SU-DHL-6 (cell line): ENCODE measurements at regions not wholly inside any gene's neighbourhood (a gene's known extent, or its start where the extent isn't known, plus 50 kb on each side); places are given as distances from the start of the nearest gene placed in this dataset.

ENCODE experiments used
- H2AFZ ChIP-seq: fragments of 200-600 bp; sonication (generic); 2 replicates; pipeline ENCODE4 v1.6.1; 2014; ENCODE audit warnings: low read depth, mild to moderate bottlenecking, moderate library complexity, mixed read lengths, antibody characterized with exemption, low read length; ENCODE audit not compliant: severe bottlenecking
- H3F3A ChIP-seq: fragments of 200-600 bp; shearing (Covaris generic); 2 replicates; pipeline ENCODE4 v1.6.0; 2016; ENCODE audit warnings: antibody characterized with exemption, mild to moderate bottlenecking; ENCODE audit not compliant: insufficient read depth
- H3K27ac ChIP-seq: fragments of 200-600 bp; sonication (generic); 2 replicates; pipeline ENCODE4 v1.5.1; 2016; ENCODE audit warnings: low read depth, mild to moderate bottlenecking, low read length, moderate library complexity, mixed read lengths
- H3K27me3 ChIP-seq: fragments of 200-600 bp; sonication (generic), shearing (Covaris generic); 2 replicates; pipeline ENCODE4 v1.6.0; 2014; ENCODE audit warnings: mild to moderate bottlenecking, low read length
- H3K36me3 ChIP-seq: fragments of 200-600 bp; sonication (generic); 2 replicates; pipeline ENCODE4 v1.6.1; 2014; ENCODE audit warnings: mild to moderate bottlenecking, low read length, mixed read lengths
- H3K4me2 ChIP-seq: fragments of 300-600, 200-600 bp; shearing (Covaris generic), sonication (generic); 2 replicates; pipeline ENCODE4 v1.6.0; 2014; ENCODE audit warnings: low read length, low read depth, mild to moderate bottlenecking; ENCODE audit not compliant: poor library complexity, severe bottlenecking
- H3K4me3 ChIP-seq: fragments of 200-600 bp; sonication (generic); 2 replicates; pipeline ENCODE4 v1.5.1; 2014; ENCODE audit warnings: antibody characterized with exemption, low read length, mild to moderate bottlenecking, mixed read lengths; ENCODE audit not compliant: insufficient read depth, poor library complexity, severe bottlenecking
- H3K79me2 ChIP-seq: fragments of 200-600 bp; sonication (generic); 2 replicates; pipeline ENCODE4 v1.6.1; 2014; ENCODE audit warnings: mild to moderate bottlenecking, low read length, moderate library complexity; ENCODE audit not compliant: insufficient read depth
- H3K9ac ChIP-seq: fragments of 200-600 bp; sonication (generic); 2 replicates; pipeline ENCODE4 v1.7.0; 2014; ENCODE audit warnings: mild to moderate bottlenecking, low read length
- H3K9me2 ChIP-seq: fragments of 200-600 bp; sonication (generic); replicated peaks from 2 replicates; pipeline ENCODE4 v1.6.1; 2014; ENCODE audit warnings: low read length; ENCODE audit not compliant: insufficient read depth
- H3K9me3 ChIP-seq: fragments of 200-600 bp; sonication (generic); 2 replicates; pipeline ENCODE4 v1.6.1; 2014; ENCODE audit warnings: low read length, mixed read lengths; ENCODE audit not compliant: insufficient read depth
- H4K20me1 ChIP-seq: fragments of 200-600 bp; sonication (generic); 2 replicates; pipeline ENCODE4 v1.6.1; 2014; ENCODE audit warnings: low read depth, mild to moderate bottlenecking, antibody characterized with exemption, low read length, moderate library complexity, mixed read lengths
- EZH2phosphoT487 ChIP-seq: fragments of 200-600 bp; sonication (generic), shearing (Covaris generic); conservative IDR thresholded peaks from 2 replicates; pipeline ENCODE4 v1.6.1; 2018; ENCODE audit warnings: mild to moderate bottlenecking, antibody characterized with exemption, low read length, moderate library complexity, mixed read lengths
- TF ChIP-seq, protein P1 (sequence below): fragments of 200-600 bp; sonication (generic); IDR thresholded peaks from one replicate; pipeline ENCODE4 v1.5.1; 2017; ENCODE audit warnings: antibody characterized with exemption, mild to moderate bottlenecking, low read length, moderate library complexity; ENCODE audit not compliant: insufficient read depth, poor library complexity, severe bottlenecking

GRCh38 chr1:99455760-99456159 is 190.2 kb upstream of the PALMD start:
- H3K9ac ChIP-seq: no peak overlapping the region
- TF ChIP-seq EZH2phosphoT487: no peak
- TF ChIP-seq, protein P1, sequence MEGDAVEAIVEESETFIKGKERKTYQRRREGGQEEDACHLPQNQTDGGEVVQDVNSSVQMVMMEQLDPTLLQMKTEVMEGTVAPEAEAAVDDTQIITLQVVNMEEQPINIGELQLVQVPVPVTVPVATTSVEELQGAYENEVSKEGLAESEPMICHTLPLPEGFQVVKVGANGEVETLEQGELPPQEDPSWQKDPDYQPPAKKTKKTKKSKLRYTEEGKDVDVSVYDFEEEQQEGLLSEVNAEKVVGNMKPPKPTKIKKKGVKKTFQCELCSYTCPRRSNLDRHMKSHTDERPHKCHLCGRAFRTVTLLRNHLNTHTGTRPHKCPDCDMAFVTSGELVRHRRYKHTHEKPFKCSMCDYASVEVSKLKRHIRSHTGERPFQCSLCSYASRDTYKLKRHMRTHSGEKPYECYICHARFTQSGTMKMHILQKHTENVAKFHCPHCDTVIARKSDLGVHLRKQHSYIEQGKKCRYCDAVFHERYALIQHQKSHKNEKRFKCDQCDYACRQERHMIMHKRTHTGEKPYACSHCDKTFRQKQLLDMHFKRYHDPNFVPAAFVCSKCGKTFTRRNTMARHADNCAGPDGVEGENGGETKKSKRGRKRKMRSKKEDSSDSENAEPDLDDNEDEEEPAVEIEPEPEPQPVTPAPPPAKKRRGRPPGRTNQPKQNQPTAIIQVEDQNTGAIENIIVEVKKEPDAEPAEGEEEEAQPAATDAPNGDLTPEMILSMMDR: no peak
- no peak overlapping the region for H3K4me3 ChIP-seq
- H3K9me3 ChIP-seq: no peaks in the 10 kb centered on the region
- no peaks in the 10 kb centered on the region for H3K36me3 ChIP-seq
- H3K4me2 ChIP-seq: no peak overlapping the region
- H2AFZ ChIP-seq: no peak overlapping the region
- H3K79me2 ChIP-seq: no peaks in the 10 kb centered on the region
- H4K20me1 ChIP-seq: no peaks in the 10 kb centered on the region
- no peaks in the 10 kb centered on the region for H3K27me3 ChIP-seq
- H3K27ac ChIP-seq: no peak overlapping the region
- no peaks in the 10 kb centered on the region for H3K9me2 ChIP-seq
- no peaks in the 10 kb centered on the region for H3F3A ChIP-seq

DNA sequence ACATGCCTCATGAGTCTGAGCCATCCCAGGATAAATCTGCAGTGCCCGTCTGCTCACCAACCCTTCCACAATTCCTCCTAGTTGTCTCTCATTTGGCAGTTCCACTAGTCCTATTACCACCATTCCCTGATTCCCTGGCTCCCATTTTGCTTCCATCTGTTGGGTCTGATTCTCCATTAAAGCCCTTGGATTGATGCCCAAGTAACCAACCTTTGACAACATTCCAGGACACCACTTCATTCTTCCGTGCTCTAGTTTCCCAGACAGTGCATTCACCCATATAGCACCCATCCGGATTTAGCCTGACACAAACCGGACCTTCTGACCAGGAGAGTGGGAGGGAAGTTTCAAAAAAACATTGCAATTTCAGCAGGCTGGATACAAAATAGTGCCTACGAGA is 189.4 kb upstream of the PALMD start:
- H3K27me3 ChIP-seq: no peaks in the 10 kb centered on the region
- H3K4me3 ChIP-seq: no peak overlapping the region
- TF ChIP-seq EZH2phosphoT487: no peak
- TF ChIP-seq, protein P1: no peak
- H3F3A ChIP-seq: no peaks in the 10 kb centered on the region
- H3K27ac ChIP-seq: no peak overlapping the region
- no peaks in the 10 kb centered on the region for H3K9me2 ChIP-seq
- no peaks in the 10 kb centered on the region for H3K79me2 ChIP-seq
- no peak overlapping the region for H3K9ac ChIP-seq
- no peaks in the 10 kb centered on the region for H4K20me1 ChIP-seq
- no peak overlapping the region for H2AFZ ChIP-seq
- H3K9me3 ChIP-seq: no peaks in the 10 kb centered on the region
- H3K4me2 ChIP-seq: no peak overlapping the region
- no peaks in the 10 kb centered on the region for H3K36me3 ChIP-seq

DNA sequence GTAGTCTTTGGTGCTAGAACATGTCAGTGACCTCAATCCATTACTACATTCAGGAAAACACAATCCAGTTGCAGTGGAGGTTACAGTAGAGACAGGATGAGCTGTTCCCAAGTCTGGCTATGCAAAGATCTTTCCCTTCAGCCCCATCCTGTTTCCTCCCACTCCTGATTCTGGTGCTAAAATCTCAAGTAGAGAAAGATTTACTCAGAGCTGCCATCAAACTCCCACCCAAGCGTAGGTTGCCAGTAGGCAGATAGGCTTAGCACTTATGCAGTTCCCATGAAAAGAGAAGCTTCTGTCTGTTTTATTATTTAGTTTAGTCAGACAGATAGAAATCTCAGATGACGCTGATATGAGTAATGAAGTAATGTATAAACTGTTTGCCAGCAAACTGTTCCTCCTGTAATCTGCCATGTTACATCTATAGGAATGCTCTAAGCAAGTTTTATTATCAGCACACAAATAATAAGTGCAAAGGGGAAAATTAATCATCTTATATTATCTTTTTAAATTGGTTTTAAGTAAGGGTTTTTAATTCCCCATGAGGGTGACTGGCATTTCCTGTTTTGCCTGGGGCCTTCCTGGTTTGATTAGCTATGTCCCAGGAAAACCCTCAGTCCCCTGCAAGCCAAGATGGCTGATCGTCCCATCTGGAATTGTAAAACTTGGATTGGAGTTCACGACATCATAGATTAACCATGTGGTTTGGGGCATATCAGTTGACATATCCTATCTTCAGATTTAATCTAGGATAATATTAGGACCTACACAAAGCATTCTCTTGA is 188.3 kb upstream of the PALMD start:
- Histone ChIP-seq H3K36me3 (no peaks in the 10 kb centered on the region), H2AFZ (no peak overlapping the region), H3K9me2 (no peaks in the 10 kb centered on the region), H3K4me2 (no peak overlapping the region), H4K20me1 (no peaks in the 10 kb centered on the region), H3K9ac (no peak overlapping the region), H3K79me2 (no peaks in the 10 kb centered on the region), H3K4me3 (no peak overlapping the region), H3K27me3 (no peaks in the 10 kb centered on the region), H3K27ac (no peak overlapping the region), H3F3A (no peaks in the 10 kb centered on the region), H3K9me3 (no peaks in the 10 kb centered on the region)
- TF ChIP-seq EZH2phosphoT487: no peak
- TF ChIP-seq, protein P1: no peak
